ENCODE measurements at regions not wholly inside any gene's neighbourhood (a gene's known extent, or its start where the extent isn't known, plus 50 kb on each side); places are given as distances from the start of the nearest gene placed in this dataset.

- H3K4me3 ChIP-seq = no peak overlapping the region
- no peaks in the 10 kb centered on the region for H3K79me2 ChIP-seq (ENCODE audit: control insufficient read depth, insufficient read depth, low read length)
- H4K20me1 ChIP-seq (replicated peaks; ENCODE audit: control insufficient read depth, insufficient read depth, low read length) = no peaks in the 10 kb centered on the region
- no peak for FAIRE-seq
- H3K4me2 ChIP-seq (ENCODE audit: insufficient read depth, low read length) = no peak overlapping the region
- no CpG with 5 or more reads among the region's 2 CpGs for whole genome bisulfite sequencing (ENCODE audit: insufficient coverage, low coverage, missing lambda C conversion rate)
- no peaks in the 10 kb centered on the region for H3K9me3 ChIP-seq (replicated peaks; ENCODE audit: control insufficient read depth, insufficient read depth, low read depth, low read length)
- no peak for DNase-seq (ENCODE audit: extremely low read depth in 1 of 4, low spot score in 3 of 4)
- no TSS peak for BruUV-seq (replicated peaks)
- H3K9me1 ChIP-seq (ENCODE audit: control insufficient read depth, insufficient read depth, low read length) = no peaks in the 10 kb centered on the region
- no peak overlapping the region for H3K27ac ChIP-seq (ENCODE audit: extremely low read depth, low read depth, low read length)
- CTCF ChIA-PET (ENCODE audit: low intra/inter-chr PET ratio) = no interaction called here
- intact Hi-C loops (cut with micrococcal nuclease) (no loop called here), in situ Hi-C loops (cut with MboI) (no loop called here)
- no peaks in the 10 kb centered on the region for H3K36me3 ChIP-seq (ENCODE audit: control insufficient read depth, insufficient read depth, low read length)
- TF ChIP-seq ZNF449 (CRISPR knock-in tag; IDR thresholded peaks at IDR 0.05) (no peak), ZFP1 (CRISPR knock-in tag; IDR thresholded peaks at IDR 0.05) (no peak), FOXM1 (IDR thresholded peaks at IDR 0.05; ENCODE audit: low read depth) (no peak), FOXM1 (CRISPR knock-in tag; IDR thresholded peaks at IDR 0.05; ENCODE audit: low read depth) (no peak), CBX5 (IDR thresholded peaks at IDR 0.05; ENCODE audit: borderline replicate concordance, low read depth) (no peak), E4F1 (CRISPR knock-in tag; IDR thresholded peaks at IDR 0.05; ENCODE audit: borderline replicate concordance) (no peak), GTF3C2 (IDR thresholded peaks at IDR 0.05; ENCODE audit: borderline replicate concordance, extremely low read depth, insufficient read length) (no peak), ZNF23 (CRISPR knock-in tag; IDR thresholded peaks at IDR 0.05) (no peak), CEBPB (tag; IDR thresholded peaks at IDR 0.05) (no peak)
- H3K27me3 ChIP-seq (ENCODE audit: control insufficient read depth in 2 of 2, insufficient read depth in 2 of 2, low read length in 2 of 2) = no peaks in the 10 kb centered on the region
- no peak overlapping the region for H3K9ac ChIP-seq (ENCODE audit: insufficient read depth in 1 of 2, low read depth in 2 of 2, low read length in 2 of 2)
- H2AFZ ChIP-seq (ENCODE audit: low read depth, low read length) = no peak overlapping the region
- H3K4me1 ChIP-seq (replicated peaks in 1 of 2; ENCODE audit: control insufficient read depth in 2 of 2, insufficient read depth in 2 of 2, low read length in 2 of 2) = no peaks in the 10 kb centered on the region
- POLR2A ChIA-PET = no interaction called here
- no peak for ATAC-seq
Observed at GRCh38 chr9:31251386-31251785, 1133.1 kb upstream of the ACO1 start.

All from K562 (cell line).